KMS-11 (cell line): ENCODE measurements at regions not wholly inside any gene's neighbourhood (a gene's known extent, or its start where the extent isn't known, plus 50 kb on each side); places are given as distances from the start of the nearest gene placed in this dataset.
"Not testable (repeated sequence)": the region's sequence is repeated elsewhere in the genome, so short reads cannot be mapped to it uniquely, and the experiment has no call there.

Experiments used
- H2AFZ ChIP-seq: fragments of 200-600 bp; sonication (generic); 2 replicates; pipeline ENCODE4 v1.6.1; 2016; ENCODE audit warnings: antibody characterized with exemption, mixed run types, low read depth
- H3K27ac ChIP-seq: fragments of 200-600 bp; sonication (generic); 2 replicates; pipeline ENCODE4 v1.6.1; 2016; ENCODE audit warnings: mild to moderate bottlenecking, mixed run types
- H3K27me3 ChIP-seq: fragments of 200-600 bp; sonication (generic); 2 replicates; pipeline ENCODE4 v1.6.1; 2017; ENCODE audit warnings: mild to moderate bottlenecking, low read depth, mixed run types, moderate library complexity; ENCODE audit not compliant: insufficient read depth
- H3K36me3 ChIP-seq: fragments of 200-600 bp; sonication (generic); 2 replicates; pipeline ENCODE4 v1.6.1; 2017; ENCODE audit warnings: mild to moderate bottlenecking, mixed run types; ENCODE audit not compliant: insufficient read depth
- H3K4me1 ChIP-seq: fragments of 200-600 bp; sonication (generic); 2 replicates; pipeline ENCODE4 v1.6.1; 2016; ENCODE audit warnings: mild to moderate bottlenecking, low read depth, mixed run types; ENCODE audit not compliant: poor library complexity, severe bottlenecking
- H3K4me2 ChIP-seq: fragments of 200-600 bp; sonication (generic); 2 replicates; pipeline ENCODE4 v1.7.0; 2016; ENCODE audit warnings: mild to moderate bottlenecking, mixed run types
- H3K4me3 ChIP-seq: fragments of 200-600 bp; sonication (generic); IDR thresholded peaks from 2 replicates; pipeline ENCODE4 v1.6.1; 2017; ENCODE audit warnings: low read depth, low read length, mixed read lengths; ENCODE audit not compliant: insufficient read depth
- H3K79me2 ChIP-seq: fragments of 200-600 bp; sonication (generic); 2 replicates; pipeline ENCODE4 v1.6.1; 2016; ENCODE audit warnings: low read depth, mixed run types; ENCODE audit not compliant: insufficient read depth
- H3K9ac ChIP-seq: fragments of 200-600 bp; sonication (generic); 2 replicates; pipeline ENCODE4 v1.6.1; 2016; ENCODE audit warnings: mild to moderate bottlenecking, mixed run types
- H4K20me1 ChIP-seq: fragments of 200-600 bp; sonication (generic); 2 replicates; pipeline ENCODE4 v1.6.1; 2016; ENCODE audit warnings: mild to moderate bottlenecking, mixed run types; ENCODE audit not compliant: insufficient read depth
- TF ChIP-seq, protein P1 (sequence below): fragments of 200-600 bp; sonication (generic); conservative IDR thresholded peaks from 2 replicates; pipeline ENCODE4 v1.6.1; 2017; ENCODE audit warnings: low read depth, mild to moderate bottlenecking, antibody characterized with exemption, low read length, moderate library complexity, mixed read lengths

- Histone ChIP-seq H3K36me3 (no peaks in the 10 kb centered on the region), H2AFZ (no peak overlapping the region), H3K9ac (no peak overlapping the region), H3K4me3 (no peak overlapping the region), H4K20me1 (no peaks in the 10 kb centered on the region), H3K27ac (no peak overlapping the region), H3K79me2 (no peaks in the 10 kb centered on the region), H3K27me3 (no peaks in the 10 kb centered on the region), H3K4me2 (no peak overlapping the region), H3K4me1 (no peaks in the 10 kb centered on the region)
- TF ChIP-seq, protein P1, sequence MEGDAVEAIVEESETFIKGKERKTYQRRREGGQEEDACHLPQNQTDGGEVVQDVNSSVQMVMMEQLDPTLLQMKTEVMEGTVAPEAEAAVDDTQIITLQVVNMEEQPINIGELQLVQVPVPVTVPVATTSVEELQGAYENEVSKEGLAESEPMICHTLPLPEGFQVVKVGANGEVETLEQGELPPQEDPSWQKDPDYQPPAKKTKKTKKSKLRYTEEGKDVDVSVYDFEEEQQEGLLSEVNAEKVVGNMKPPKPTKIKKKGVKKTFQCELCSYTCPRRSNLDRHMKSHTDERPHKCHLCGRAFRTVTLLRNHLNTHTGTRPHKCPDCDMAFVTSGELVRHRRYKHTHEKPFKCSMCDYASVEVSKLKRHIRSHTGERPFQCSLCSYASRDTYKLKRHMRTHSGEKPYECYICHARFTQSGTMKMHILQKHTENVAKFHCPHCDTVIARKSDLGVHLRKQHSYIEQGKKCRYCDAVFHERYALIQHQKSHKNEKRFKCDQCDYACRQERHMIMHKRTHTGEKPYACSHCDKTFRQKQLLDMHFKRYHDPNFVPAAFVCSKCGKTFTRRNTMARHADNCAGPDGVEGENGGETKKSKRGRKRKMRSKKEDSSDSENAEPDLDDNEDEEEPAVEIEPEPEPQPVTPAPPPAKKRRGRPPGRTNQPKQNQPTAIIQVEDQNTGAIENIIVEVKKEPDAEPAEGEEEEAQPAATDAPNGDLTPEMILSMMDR = no peak
Observed at GRCh38 chr11:23318670-23319069, 458.4 kb upstream of the CCDC179 start.

GRCh38 chr11:23320131-23320530 is 459.9 kb upstream of the CCDC179 start:
- Histone ChIP-seq H3K36me3 (no peaks in the 10 kb centered on the region), H3K27ac (no peak overlapping the region), H3K27me3 (no peaks in the 10 kb centered on the region), H3K4me3 (no peak overlapping the region), H3K9ac (no peak overlapping the region), H3K4me2 (no peak overlapping the region), H3K4me1 (no peaks in the 10 kb centered on the region), H4K20me1 (no peaks in the 10 kb centered on the region), H3K79me2 (no peaks in the 10 kb centered on the region), H2AFZ (no peak overlapping the region)
- TF ChIP-seq, protein P1 = no peak

GRCh38 chr11:23335586-23335985 is 475.3 kb upstream of the CCDC179 start:
- not testable (repeated sequence) for H3K27me3 ChIP-seq, H3K9ac ChIP-seq, H3K4me1 ChIP-seq, H4K20me1 ChIP-seq, H3K4me2 ChIP-seq, H3K4me3 ChIP-seq, H3K36me3 ChIP-seq, H3K27ac ChIP-seq, H2AFZ ChIP-seq, H3K79me2 ChIP-seq

GRCh38 chr11:23336961-23337360 is 476.7 kb upstream of the CCDC179 start:
- H3K4me2 ChIP-seq = no peak overlapping the region
- no peaks in the 10 kb centered on the region for H3K36me3 ChIP-seq
- H3K27me3 ChIP-seq = no peaks in the 10 kb centered on the region
- H3K79me2 ChIP-seq = no peaks in the 10 kb centered on the region
- no peaks in the 10 kb centered on the region for H4K20me1 ChIP-seq
- no peak overlapping the region for H3K9ac ChIP-seq
- H3K4me1 ChIP-seq = no peaks in the 10 kb centered on the region
- no peak overlapping the region for H3K4me3 ChIP-seq
- TF ChIP-seq, protein P1 = no peak
- H2AFZ ChIP-seq = no peak overlapping the region
- H3K27ac ChIP-seq = no peak overlapping the region

GRCh38 chr11:23353611-23354010 is 493.3 kb upstream of the CCDC179 start:
- Histone ChIP-seq H3K27ac (no peak overlapping the region), H2AFZ (no peak overlapping the region), H3K4me3 (no peak overlapping the region), H3K27me3 (no peaks in the 10 kb centered on the region), H3K9ac (no peak overlapping the region), H3K4me2 (no peak overlapping the region), H4K20me1 (no peaks in the 10 kb centered on the region), H3K36me3 (no peaks in the 10 kb centered on the region), H3K79me2 (no peaks in the 10 kb centered on the region), H3K4me1 (no peaks in the 10 kb centered on the region)
- TF ChIP-seq, protein P1 = no peak
